H1 (cell line): ENCODE measurements at regions not wholly inside any gene's neighbourhood (a gene's known extent, or its start where the extent isn't known, plus 50 kb on each side); places are given as distances from the start of the nearest gene placed in this dataset.

Experiments
- CBX8 ChIP-seq: fragments of 300-800, 300-1000 bp; sonication (generic); IDR thresholded peaks from 2 replicates; pipeline ENCODE4 v1.7.1; 2016; ENCODE audit warnings: low read depth, low read length, borderline replicate concordance
- CHD1 ChIP-seq: IDR thresholded peaks from 2 replicates; pipeline ENCODE4 v1.6.1; 2012; ENCODE audit warnings: low read depth, low read length, improper control_type of control experiment
- GABPA ChIP-seq: IDR thresholded peaks from 2 replicates; pipeline ENCODE4 v1.6.1; 2011; ENCODE audit warnings: mild to moderate bottlenecking, low read length, moderate library complexity, borderline replicate concordance; ENCODE audit not compliant: insufficient read depth
- HDAC6 ChIP-seq: IDR thresholded peaks from one replicate; pipeline ENCODE4 v1.7.1; 2012; ENCODE audit warnings: low read depth, mild to moderate bottlenecking, inconsistent platforms, low read length, moderate library complexity
- KDM4A ChIP-seq: IDR thresholded peaks from one replicate; pipeline ENCODE4 v1.7.1; 2012; ENCODE audit warnings: low read depth, mild to moderate bottlenecking, moderate library complexity, low read length, inconsistent platforms; ENCODE audit not compliant: severe bottlenecking
- PHF8 ChIP-seq: fragments of 200-600 bp; sonication (generic); conservative IDR thresholded peaks from 2 replicates; pipeline ENCODE4 v1.7.1; 2012; ENCODE audit warnings: low read depth, mild to moderate bottlenecking, inconsistent platforms, low read length, moderate library complexity
- POU5F1 ChIP-seq: IDR thresholded peaks from 2 replicates; pipeline ENCODE4 v1.6.1; 2011; ENCODE audit warnings: low read depth, mild to moderate bottlenecking, low read length, moderate library complexity
- SIX5 ChIP-seq: IDR thresholded peaks from 2 replicates; pipeline ENCODE4 v1.6.1; 2011; ENCODE audit warnings: mild to moderate bottlenecking, low read depth, low read length
- TAF1 ChIP-seq: IDR thresholded peaks from 2 replicates; pipeline ENCODE4 v1.6.1; 2011; ENCODE audit warnings: mild to moderate bottlenecking, low read depth, low read length
- YY1 ChIP-seq: IDR thresholded peaks from 2 replicates; pipeline ENCODE4 v1.6.1; 2011; ENCODE audit warnings: low read depth, mild to moderate bottlenecking, low read length
- TF ChIP-seq, protein P1 (sequence below): fragments of 300-600 bp; sonication (generic); IDR thresholded peaks from 2 replicates; pipeline ENCODE4 v1.7.1; 2012; ENCODE audit warnings: low read length, moderate library complexity, mild to moderate bottlenecking, inconsistent platforms; ENCODE audit not compliant: insufficient replicate concordance
- TF ChIP-seq, protein P2 (sequence below): IDR thresholded peaks from 2 replicates; pipeline ENCODE4 v1.6.1; 2012; ENCODE audit warnings: inconsistent platforms

DNA sequence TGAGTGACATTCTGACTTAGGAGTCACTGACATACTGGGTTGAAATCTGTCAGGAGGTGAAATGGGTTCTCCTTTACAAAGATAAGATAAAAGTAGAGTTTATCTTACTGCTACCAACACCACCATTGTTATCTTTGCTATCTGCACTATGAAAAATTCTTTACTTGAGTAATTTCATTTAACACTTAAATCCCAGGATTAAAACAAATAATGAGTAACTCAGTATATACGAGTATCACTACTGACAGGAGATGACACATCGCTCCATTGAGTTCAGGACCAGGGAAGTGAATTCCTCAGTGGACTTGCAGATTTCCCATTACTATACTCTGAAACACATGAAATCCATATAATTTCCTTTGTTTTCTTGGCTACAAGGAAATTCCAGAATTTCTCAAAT is 242.1 kb upstream of the NLRP1 start (continued):
- TF ChIP-seq, protein P1, sequence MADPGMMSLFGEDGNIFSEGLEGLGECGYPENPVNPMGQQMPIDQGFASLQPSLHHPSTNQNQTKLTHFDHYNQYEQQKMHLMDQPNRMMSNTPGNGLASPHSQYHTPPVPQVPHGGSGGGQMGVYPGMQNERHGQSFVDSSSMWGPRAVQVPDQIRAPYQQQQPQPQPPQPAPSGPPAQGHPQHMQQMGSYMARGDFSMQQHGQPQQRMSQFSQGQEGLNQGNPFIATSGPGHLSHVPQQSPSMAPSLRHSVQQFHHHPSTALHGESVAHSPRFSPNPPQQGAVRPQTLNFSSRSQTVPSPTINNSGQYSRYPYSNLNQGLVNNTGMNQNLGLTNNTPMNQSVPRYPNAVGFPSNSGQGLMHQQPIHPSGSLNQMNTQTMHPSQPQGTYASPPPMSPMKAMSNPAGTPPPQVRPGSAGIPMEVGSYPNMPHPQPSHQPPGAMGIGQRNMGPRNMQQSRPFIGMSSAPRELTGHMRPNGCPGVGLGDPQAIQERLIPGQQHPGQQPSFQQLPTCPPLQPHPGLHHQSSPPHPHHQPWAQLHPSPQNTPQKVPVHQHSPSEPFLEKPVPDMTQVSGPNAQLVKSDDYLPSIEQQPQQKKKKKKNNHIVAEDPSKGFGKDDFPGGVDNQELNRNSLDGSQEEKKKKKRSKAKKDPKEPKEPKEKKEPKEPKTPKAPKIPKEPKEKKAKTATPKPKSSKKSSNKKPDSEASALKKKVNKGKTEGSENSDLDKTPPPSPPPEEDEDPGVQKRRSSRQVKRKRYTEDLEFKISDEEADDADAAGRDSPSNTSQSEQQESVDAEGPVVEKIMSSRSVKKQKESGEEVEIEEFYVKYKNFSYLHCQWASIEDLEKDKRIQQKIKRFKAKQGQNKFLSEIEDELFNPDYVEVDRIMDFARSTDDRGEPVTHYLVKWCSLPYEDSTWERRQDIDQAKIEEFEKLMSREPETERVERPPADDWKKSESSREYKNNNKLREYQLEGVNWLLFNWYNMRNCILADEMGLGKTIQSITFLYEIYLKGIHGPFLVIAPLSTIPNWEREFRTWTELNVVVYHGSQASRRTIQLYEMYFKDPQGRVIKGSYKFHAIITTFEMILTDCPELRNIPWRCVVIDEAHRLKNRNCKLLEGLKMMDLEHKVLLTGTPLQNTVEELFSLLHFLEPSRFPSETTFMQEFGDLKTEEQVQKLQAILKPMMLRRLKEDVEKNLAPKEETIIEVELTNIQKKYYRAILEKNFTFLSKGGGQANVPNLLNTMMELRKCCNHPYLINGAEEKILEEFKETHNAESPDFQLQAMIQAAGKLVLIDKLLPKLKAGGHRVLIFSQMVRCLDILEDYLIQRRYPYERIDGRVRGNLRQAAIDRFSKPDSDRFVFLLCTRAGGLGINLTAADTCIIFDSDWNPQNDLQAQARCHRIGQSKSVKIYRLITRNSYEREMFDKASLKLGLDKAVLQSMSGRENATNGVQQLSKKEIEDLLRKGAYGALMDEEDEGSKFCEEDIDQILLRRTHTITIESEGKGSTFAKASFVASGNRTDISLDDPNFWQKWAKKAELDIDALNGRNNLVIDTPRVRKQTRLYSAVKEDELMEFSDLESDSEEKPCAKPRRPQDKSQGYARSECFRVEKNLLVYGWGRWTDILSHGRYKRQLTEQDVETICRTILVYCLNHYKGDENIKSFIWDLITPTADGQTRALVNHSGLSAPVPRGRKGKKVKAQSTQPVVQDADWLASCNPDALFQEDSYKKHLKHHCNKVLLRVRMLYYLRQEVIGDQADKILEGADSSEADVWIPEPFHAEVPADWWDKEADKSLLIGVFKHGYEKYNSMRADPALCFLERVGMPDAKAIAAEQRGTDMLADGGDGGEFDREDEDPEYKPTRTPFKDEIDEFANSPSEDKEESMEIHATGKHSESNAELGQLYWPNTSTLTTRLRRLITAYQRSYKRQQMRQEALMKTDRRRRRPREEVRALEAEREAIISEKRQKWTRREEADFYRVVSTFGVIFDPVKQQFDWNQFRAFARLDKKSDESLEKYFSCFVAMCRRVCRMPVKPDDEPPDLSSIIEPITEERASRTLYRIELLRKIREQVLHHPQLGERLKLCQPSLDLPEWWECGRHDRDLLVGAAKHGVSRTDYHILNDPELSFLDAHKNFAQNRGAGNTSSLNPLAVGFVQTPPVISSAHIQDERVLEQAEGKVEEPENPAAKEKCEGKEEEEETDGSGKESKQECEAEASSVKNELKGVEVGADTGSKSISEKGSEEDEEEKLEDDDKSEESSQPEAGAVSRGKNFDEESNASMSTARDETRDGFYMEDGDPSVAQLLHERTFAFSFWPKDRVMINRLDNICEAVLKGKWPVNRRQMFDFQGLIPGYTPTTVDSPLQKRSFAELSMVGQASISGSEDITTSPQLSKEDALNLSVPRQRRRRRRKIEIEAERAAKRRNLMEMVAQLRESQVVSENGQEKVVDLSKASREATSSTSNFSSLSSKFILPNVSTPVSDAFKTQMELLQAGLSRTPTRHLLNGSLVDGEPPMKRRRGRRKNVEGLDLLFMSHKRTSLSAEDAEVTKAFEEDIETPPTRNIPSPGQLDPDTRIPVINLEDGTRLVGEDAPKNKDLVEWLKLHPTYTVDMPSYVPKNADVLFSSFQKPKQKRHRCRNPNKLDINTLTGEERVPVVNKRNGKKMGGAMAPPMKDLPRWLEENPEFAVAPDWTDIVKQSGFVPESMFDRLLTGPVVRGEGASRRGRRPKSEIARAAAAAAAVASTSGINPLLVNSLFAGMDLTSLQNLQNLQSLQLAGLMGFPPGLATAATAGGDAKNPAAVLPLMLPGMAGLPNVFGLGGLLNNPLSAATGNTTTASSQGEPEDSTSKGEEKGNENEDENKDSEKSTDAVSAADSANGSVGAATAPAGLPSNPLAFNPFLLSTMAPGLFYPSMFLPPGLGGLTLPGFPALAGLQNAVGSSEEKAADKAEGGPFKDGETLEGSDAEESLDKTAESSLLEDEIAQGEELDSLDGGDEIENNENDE, result no peak
- TF ChIP-seq YY1 (no peak), TAF1 (no peak), POU5F1 (no peak), GABPA (no peak), SIX5 (no peak), CBX8 (no peak), KDM4A (no peak), CHD1 (no peak), HDAC6 (no peak), PHF8 (no peak)
- TF ChIP-seq, protein P2, sequence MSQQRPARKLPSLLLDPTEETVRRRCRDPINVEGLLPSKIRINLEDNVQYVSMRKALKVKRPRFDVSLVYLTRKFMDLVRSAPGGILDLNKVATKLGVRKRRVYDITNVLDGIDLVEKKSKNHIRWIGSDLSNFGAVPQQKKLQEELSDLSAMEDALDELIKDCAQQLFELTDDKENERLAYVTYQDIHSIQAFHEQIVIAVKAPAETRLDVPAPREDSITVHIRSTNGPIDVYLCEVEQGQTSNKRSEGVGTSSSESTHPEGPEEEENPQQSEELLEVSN, result no peak
